CD14-positive monocyte (primary cell): ENCODE measurements at regions not wholly inside any gene's neighbourhood (a gene's known extent, or its start where the extent isn't known, plus 50 kb on each side); places are given as distances from the start of the nearest gene placed in this dataset.

Experiments
- DNase-seq, 3 donors: peaks; one replicate each; pipeline ENCODE4 v3.0.0-alpha.2; 2011 to 2022
- H2AFZ ChIP-seq: 2 replicates; pipeline ENCODE4 v1.6.0; 2012; ENCODE audit warnings: mild to moderate bottlenecking, low read depth, low read length, inconsistent platforms; ENCODE audit not compliant: insufficient read depth, poor library complexity, severe bottlenecking
- H3K27ac ChIP-seq, 2 donors: 1 replicate in 1 of 2; 2 replicates in 1 of 2; pipeline ENCODE4 v1.5.1; 2012 to 2013; ENCODE audit warnings: low read length in 2 of 2, control low read depth in 1 of 2, inconsistent platforms in 1 of 2, low read depth in 1 of 2, mild to moderate bottlenecking in 1 of 2
- H3K27me3 ChIP-seq, 2 donors: one replicate each; pipeline versions ENCODE4 v1.6.0 to v1.6.1; 2011 to 2013; ENCODE audit warnings: low read length in 2 of 2; ENCODE audit not compliant: control insufficient read depth in 2 of 2, insufficient read depth in 2 of 2
- H3K36me3 ChIP-seq, 2 donors: replicated peaks in 1 of 2; 1 replicate in 1 of 2; 2 replicates in 1 of 2; pipeline versions ENCODE4 v1.5.1 to v1.6.1; 2012 to 2013; ENCODE audit warnings: low read length in 2 of 2, control low read depth in 1 of 2, inconsistent platforms in 1 of 2, mild to moderate bottlenecking in 1 of 2; ENCODE audit not compliant: insufficient read depth in 2 of 2, control insufficient read depth in 1 of 2
- H3K4me1 ChIP-seq, 2 donors: 1 replicate in 1 of 2; 2 replicates in 1 of 2; pipeline versions ENCODE4 v1.5.1 to v1.6.1; 2012 to 2013; ENCODE audit warnings: low read length in 2 of 2, control low read depth in 1 of 2, inconsistent platforms in 1 of 2, mild to moderate bottlenecking in 1 of 2, moderate library complexity in 1 of 2; ENCODE audit not compliant: insufficient read depth in 2 of 2, control insufficient read depth in 1 of 2
- H3K4me2 ChIP-seq: replicated peaks from 2 replicates; pipeline ENCODE3; 2012; ENCODE audit warnings: low read length, moderate library complexity, mild to moderate bottlenecking; ENCODE audit not compliant: poor library complexity, severe bottlenecking; ENCODE audit errors: extremely low read depth
- H3K4me3 ChIP-seq, 3 experiments: fragments of 200-600 bp in 1 of 3; sonication (generic) in 1 of 3; replicated peaks in 1 of 3; 1 replicate in 2 of 3; 2 replicates in 1 of 3; pipeline ENCODE4 v1.5.1; 2011 to 2013; ENCODE audit warnings: low read length in 3 of 3, mild to moderate bottlenecking in 3 of 3, control low read depth in 2 of 3, low read depth in 2 of 3, inconsistent platforms in 1 of 3, moderate library complexity in 1 of 3
- H3K79me2 ChIP-seq: 2 replicates; pipeline ENCODE4 v1.6.0; 2012; ENCODE audit warnings: mild to moderate bottlenecking, control low read depth, inconsistent platforms, low read length, moderate library complexity; ENCODE audit not compliant: insufficient read depth
- H3K9ac ChIP-seq: 2 replicates; pipeline ENCODE4 v1.6.0; 2017; ENCODE audit warnings: low read length, mild to moderate bottlenecking; ENCODE audit not compliant: insufficient read depth, poor library complexity, severe bottlenecking
- H3K9me3 ChIP-seq, 2 donors: replicated peaks in 1 of 2; 1 replicate in 1 of 2; 2 replicates in 1 of 2; pipeline versions ENCODE4 v1.5.1 to v1.6.1; 2012 to 2013; ENCODE audit warnings: low read length in 2 of 2, control low read depth in 1 of 2; ENCODE audit not compliant: control insufficient read depth in 1 of 2, insufficient read depth in 1 of 2
- H4K20me1 ChIP-seq: 2 replicates; pipeline ENCODE4 v1.6.0; 2012; ENCODE audit warnings: mild to moderate bottlenecking, low read length, control low read depth, moderate library complexity; ENCODE audit not compliant: insufficient read depth
- H3K27ac Mint-ChIP-seq, 7 donors: one replicate each; pipeline ENCODE4 v1.8.0; 2020; ENCODE audit warnings: mild to moderate bottlenecking in 7 of 7, mixed read lengths in 7 of 7, moderate library complexity in 6 of 7, inconsistent platforms in 2 of 7
- H3K27me3 Mint-ChIP-seq, 3 donors: one replicate each; pipeline ENCODE4 v1.8.0; 2021 to 2022; ENCODE audit warnings: low read depth in 3 of 3, mild to moderate bottlenecking in 3 of 3, mixed read lengths in 3 of 3, moderate library complexity in 3 of 3, inconsistent platforms in 1 of 3
- H3K36me3 Mint-ChIP-seq, 2 donors: one replicate each; pipeline ENCODE4 v1.8.0; 2020; ENCODE audit warnings: mixed read lengths in 2 of 2, inconsistent platforms in 1 of 2, mild to moderate bottlenecking in 1 of 2
- H3K4me1 Mint-ChIP-seq: one replicate; pipeline ENCODE4 v1.8.0; 2020; ENCODE audit warnings: mild to moderate bottlenecking, mixed read lengths
- H3K4me3 Mint-ChIP-seq, 2 donors: one replicate each; pipeline ENCODE4 v1.8.0; 2020; ENCODE audit warnings: mild to moderate bottlenecking in 2 of 2, mixed read lengths in 2 of 2, moderate library complexity in 1 of 2
- H3K9me3 Mint-ChIP-seq, 7 donors: one replicate each; pipeline ENCODE4 v1.8.0; 2020 to 2022; ENCODE audit warnings: mixed read lengths in 7 of 7, mild to moderate bottlenecking in 6 of 7, moderate library complexity in 6 of 7, inconsistent platforms in 2 of 7
- CTCF ChIP-seq: fragments of 200-600 bp; IDR thresholded peaks from one replicate; pipeline ENCODE4 v1.8.0; 2022; ENCODE audit warnings: antibody characterized with exemption, mild to moderate bottlenecking
- WGBS: methylation state at CpG from one replicate; pipeline ENCODE4 v1.1.5; 2013; ENCODE audit warnings: missing lambda C conversion rate; ENCODE audit not compliant: insufficient coverage; 5-methylcytosine and 5-hydroxymethylcytosine counted together
- intact Hi-C, 2 donors: fragments of 100-400 bp; cut with micrococcal nuclease; formaldehyde crosslinking; loops; one replicate each; pipeline versions ENCODE4 v1.15.0 to v1.15.1; 2023

GRCh38 chr5:6019612-6020011 is 358.7 kb downstream of the MED10 start:
- no peaks in the 10 kb centered on the region for H3K9me3 Mint-ChIP-seq

GRCh38 chr5:6013506-6013905 is 364.8 kb downstream of the MED10 start:
- WGBS, result no CpG with 5 or more reads among the region's 2 CpGs
- no peak for DNase-seq
- H3K79me2 ChIP-seq, result no peaks in the 10 kb centered on the region
- H3K27me3 ChIP-seq, result no peaks in the 10 kb centered on the region
- no peaks in the 10 kb centered on the region for H3K4me1 Mint-ChIP-seq
- H3K4me2 ChIP-seq, result no peak overlapping the region
- H3K27ac ChIP-seq, result no peak overlapping the region
- TF ChIP-seq CTCF, result no peak
- H3K4me1 ChIP-seq, result no peaks in the 10 kb centered on the region
- H3K9ac ChIP-seq, result no peak overlapping the region
- H3K36me3 Mint-ChIP-seq, result no peaks in the 10 kb centered on the region
- peaks cover 0 to under 1% (median 0%) of the 10 kb centered on the region in 3 donors for H3K27me3 Mint-ChIP-seq
- H3K4me3 ChIP-seq, result no peak overlapping the region
- no peaks in the 10 kb centered on the region for H3K36me3 ChIP-seq
- H3K27ac Mint-ChIP-seq, result no peak overlapping the region
- H3K9me3 ChIP-seq, result peaks cover 0 to 4% of the 10 kb centered on the region in 2 donors
- peaks cover 0 to 5% (median 0%) of the 10 kb centered on the region in 7 donors for H3K9me3 Mint-ChIP-seq
- no peaks in the 10 kb centered on the region for H4K20me1 ChIP-seq
- intact Hi-C loops, result no loop called here
- H2AFZ ChIP-seq, result no peak overlapping the region
- H3K4me3 Mint-ChIP-seq, result no peak overlapping the region

More at GRCh38 chr5:6019612-6020011, 358.7 kb downstream of the MED10 start:
- peaks cover 0 to 2% (median 0%) of the 10 kb centered on the region in 3 donors for H3K27me3 Mint-ChIP-seq
- no peaks in the 10 kb centered on the region for H4K20me1 ChIP-seq
- H3K9me3 ChIP-seq, result no peaks in the 10 kb centered on the region
- H3K4me3 Mint-ChIP-seq, result no peak overlapping the region
- no peak for DNase-seq
- H3K27ac Mint-ChIP-seq, result no peak overlapping the region
- H3K4me1 Mint-ChIP-seq, result no peaks in the 10 kb centered on the region
- H3K36me3 Mint-ChIP-seq, result no peaks in the 10 kb centered on the region
- H3K36me3 ChIP-seq, result no peaks in the 10 kb centered on the region
- no peak overlapping the region for H3K4me3 ChIP-seq
- no peak for TF ChIP-seq CTCF
- H3K27ac ChIP-seq, result no peak overlapping the region
- no peaks in the 10 kb centered on the region for H3K4me1 ChIP-seq
- no peak overlapping the region for H3K9ac ChIP-seq
- intact Hi-C loops, result no loop called here
- 100% methylated on average over 1 of the region's 4 CpGs for WGBS
- no peaks in the 10 kb centered on the region for H3K79me2 ChIP-seq
- no peak overlapping the region for H2AFZ ChIP-seq
- H3K4me2 ChIP-seq, result no peak overlapping the region
- no peaks in the 10 kb centered on the region for H3K27me3 ChIP-seq
